ENCODE measurements at regions not wholly inside any gene's neighbourhood (a gene's known extent, or its start where the extent isn't known, plus 50 kb on each side); places are given as distances from the start of the nearest gene placed in this dataset.

- H3K27ac ChIP-seq: no peak overlapping the region
- no peaks in the 10 kb centered on the region for H3K4me1 ChIP-seq
- no peaks in the 10 kb centered on the region for H3K27me3 ChIP-seq (ENCODE audit: low read depth)
- no peaks in the 10 kb centered on the region for H3K9me3 ChIP-seq
- no peak overlapping the region for H3K4me3 ChIP-seq
- ATAC-seq (no peak), DNase-seq (no peak)
- no peak for TF ChIP-seq CTCF (IDR thresholded peaks at IDR 0.05)
- intact Hi-C loops (cut with DNase I): no loop called here
- no peaks in the 10 kb centered on the region for H3K36me3 ChIP-seq
Measured at GRCh38 chr12:91978143-91978542, 167.5 kb downstream of the BTG1 start.

- Histone ChIP-seq H3K36me3 (no peaks in the 10 kb centered on the region), H3K27me3 (ENCODE audit: low read depth) (no peaks in the 10 kb centered on the region), H3K4me1 (no peaks in the 10 kb centered on the region), H3K4me3 (no peak overlapping the region), H3K27ac (no peak overlapping the region), H3K9me3 (no peaks in the 10 kb centered on the region)
- DNase-seq (no peak), ATAC-seq (no peak)
- no peak for TF ChIP-seq CTCF (IDR thresholded peaks at IDR 0.05)
- intact Hi-C loops (cut with DNase I): no loop called here
Measured at GRCh38 chr12:91975891-91976290, 169.8 kb downstream of the BTG1 start.

GRCh38 chr12:91974541-91975085 is 171.0 kb downstream of the BTG1 start:
- intact Hi-C loops (cut with DNase I): no loop called here
- DNase-seq: no peak
- no peak for TF ChIP-seq CTCF (IDR thresholded peaks at IDR 0.05)
- Histone ChIP-seq H3K9me3 (no peaks in the 10 kb centered on the region), H3K27ac (no peak overlapping the region), H3K27me3 (ENCODE audit: low read depth) (no peaks in the 10 kb centered on the region), H3K4me3 (no peak overlapping the region), H3K36me3 (no peaks in the 10 kb centered on the region), H3K4me1 (no peaks in the 10 kb centered on the region)
- ATAC-seq: no peak

- intact Hi-C loops (cut with DNase I): no loop called here
- H3K4me3 ChIP-seq: no peak overlapping the region
- H3K36me3 ChIP-seq: no peaks in the 10 kb centered on the region
- ATAC-seq (no peak), DNase-seq (no peak)
- H3K9me3 ChIP-seq: no peaks in the 10 kb centered on the region
- no peaks in the 10 kb centered on the region for H3K27me3 ChIP-seq (ENCODE audit: low read depth)
- H3K27ac ChIP-seq: no peak overlapping the region
- H3K4me1 ChIP-seq: no peaks in the 10 kb centered on the region
- TF ChIP-seq CTCF (IDR thresholded peaks at IDR 0.05): no peak
Measured at GRCh38 chr12:91973813-91974212, 171.8 kb downstream of the BTG1 start.

- ATAC-seq (no peak), DNase-seq (no peak)
- intact Hi-C loops (cut with DNase I): no loop called here
- Histone ChIP-seq H3K4me3 (no peak overlapping the region), H3K27ac (no peak overlapping the region), H3K9me3 (no peaks in the 10 kb centered on the region), H3K27me3 (ENCODE audit: low read depth) (no peaks in the 10 kb centered on the region), H3K4me1 (no peaks in the 10 kb centered on the region), H3K36me3 (no peaks in the 10 kb centered on the region)
- no peak for TF ChIP-seq CTCF (IDR thresholded peaks at IDR 0.05)
Measured at GRCh38 chr12:91972896-91973295, 172.8 kb downstream of the BTG1 start.

GRCh38 chr12:91968777-91969171 is 176.9 kb downstream of the BTG1 start:
- no peaks in the 10 kb centered on the region for H3K27me3 ChIP-seq (ENCODE audit: low read depth)
- DNase-seq (no peak), ATAC-seq (no peak)
- H3K9me3 ChIP-seq: no peaks in the 10 kb centered on the region
- H3K36me3 ChIP-seq: no peaks in the 10 kb centered on the region
- H3K4me1 ChIP-seq: no peaks in the 10 kb centered on the region
- TF ChIP-seq CTCF (IDR thresholded peaks at IDR 0.05): no peak
- no peak overlapping the region for H3K4me3 ChIP-seq
- no peak overlapping the region for H3K27ac ChIP-seq
- intact Hi-C loops (cut with DNase I): no loop called here

All from lower lobe of right lung (tissue), 2 donors.